HG03135 (cell line): ENCODE measurements at regions not wholly inside any gene's neighbourhood (a gene's known extent, or its start where the extent isn't known, plus 50 kb on each side); places are given as distances from the start of the nearest gene placed in this dataset.
"Not testable (repeated sequence)": the region's sequence is repeated elsewhere in the genome, so short reads cannot be mapped to it uniquely, and the experiment has no call there.

ENCODE experiments used
- ATAC-seq: cut with Tn5 transposase; IDR thresholded peaks from one replicate; pipeline ENCODE4 v1.9.1; 2021; ENCODE audit warnings: mild to moderate bottlenecking, moderate library complexity; ENCODE audit not compliant: unreplicated experiment

DNA sequence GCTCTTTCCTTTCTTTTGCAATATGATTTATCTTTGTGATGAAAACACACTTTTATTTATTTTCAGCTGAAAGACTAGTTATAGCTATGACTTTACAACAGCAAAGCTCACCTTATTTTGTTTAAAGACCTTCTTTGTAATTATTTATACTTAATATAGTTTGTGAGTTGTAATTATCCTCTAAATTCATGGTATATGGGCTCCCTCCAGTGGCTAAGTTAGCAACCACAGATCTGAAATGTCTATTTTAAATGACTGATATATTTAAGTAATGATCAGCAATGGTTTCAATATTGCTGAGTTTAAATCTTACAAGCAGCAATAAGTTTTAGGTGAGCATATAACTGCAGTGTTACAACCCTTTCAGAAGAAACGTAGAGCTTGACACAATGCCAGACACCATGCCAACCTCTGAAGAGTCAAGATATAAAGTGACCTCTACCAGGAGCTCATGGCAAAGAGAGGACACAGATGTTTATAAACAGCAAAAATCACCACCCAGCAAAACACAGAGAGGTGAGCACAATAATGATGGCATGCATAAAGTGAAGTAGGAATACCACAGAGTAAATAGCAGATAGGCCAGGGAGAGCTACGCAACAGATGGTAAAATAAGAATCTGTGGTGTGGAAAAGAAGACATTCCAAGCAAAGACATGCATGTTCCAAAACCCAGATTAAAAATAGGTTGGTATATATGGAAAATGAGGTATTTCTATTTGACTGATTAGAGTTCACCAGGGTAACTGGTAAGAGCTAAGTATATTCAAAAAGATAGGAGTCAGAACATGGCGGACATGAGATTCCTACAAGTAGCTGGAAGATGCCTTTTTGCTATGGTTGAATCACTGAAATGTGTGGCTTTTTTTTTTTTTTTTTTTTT lies 143.7 kb upstream of the ZNF385D start:
- no peak for ATAC-seq

DNA sequence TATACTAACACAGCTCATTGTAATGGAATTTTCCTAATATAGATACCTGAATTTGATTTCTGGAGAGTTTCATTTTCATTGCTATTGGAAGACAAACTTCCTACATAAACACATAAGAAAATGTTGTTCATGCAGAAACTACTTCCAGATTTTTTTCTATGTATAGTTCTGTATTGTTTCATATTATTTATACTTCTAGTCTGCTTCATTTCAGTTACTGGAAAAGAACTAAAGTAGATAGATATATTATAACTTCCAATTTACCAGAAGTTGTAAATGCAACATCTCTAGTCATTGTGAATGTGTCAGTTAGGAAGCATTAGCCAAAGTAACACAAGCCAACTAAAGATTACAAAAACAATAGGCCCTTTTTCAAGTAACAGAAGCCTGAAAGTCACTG lies 147.3 kb upstream of the ZNF385D start:
- ATAC-seq = no peak

DNA sequence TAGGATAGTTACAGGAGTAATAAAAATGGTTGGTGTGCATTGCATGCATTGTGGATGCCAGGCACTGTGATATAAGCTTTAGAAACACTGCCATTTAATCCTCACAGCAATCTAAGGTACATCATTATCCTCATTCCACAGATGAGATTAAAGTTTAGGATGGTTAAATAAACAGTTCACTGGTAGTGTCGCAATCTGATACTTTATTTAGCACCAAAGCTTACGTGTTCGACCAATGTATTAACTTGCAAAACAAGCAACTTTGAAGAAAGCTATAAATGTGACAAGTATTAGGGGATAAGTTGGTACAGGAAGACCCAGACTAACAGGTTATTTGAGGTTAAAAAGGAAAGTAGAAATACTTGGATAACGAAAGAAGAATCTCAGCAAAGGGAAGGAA lies 150.5 kb upstream of the ZNF385D start:
- ATAC-seq = no peak

DNA sequence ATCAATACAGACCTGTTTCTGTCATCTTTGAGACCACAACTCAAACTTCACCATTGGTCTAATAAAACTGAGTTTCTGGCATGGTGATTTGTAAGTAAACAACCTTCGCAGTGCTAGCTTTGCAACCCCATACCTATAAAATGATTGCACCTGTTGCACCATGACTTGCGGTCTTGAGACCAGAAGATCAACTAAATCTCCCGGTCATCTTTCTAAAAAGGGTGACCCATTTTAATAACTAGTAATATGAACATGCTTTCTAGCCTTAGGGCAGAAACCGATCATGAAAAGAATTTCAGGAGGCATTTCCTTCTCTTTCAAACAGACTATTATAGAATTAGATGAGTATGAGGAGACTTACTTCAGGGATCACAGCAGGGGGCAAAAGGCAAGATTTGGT lies 151.9 kb upstream of the ZNF385D start:
- no peak for ATAC-seq

DNA sequence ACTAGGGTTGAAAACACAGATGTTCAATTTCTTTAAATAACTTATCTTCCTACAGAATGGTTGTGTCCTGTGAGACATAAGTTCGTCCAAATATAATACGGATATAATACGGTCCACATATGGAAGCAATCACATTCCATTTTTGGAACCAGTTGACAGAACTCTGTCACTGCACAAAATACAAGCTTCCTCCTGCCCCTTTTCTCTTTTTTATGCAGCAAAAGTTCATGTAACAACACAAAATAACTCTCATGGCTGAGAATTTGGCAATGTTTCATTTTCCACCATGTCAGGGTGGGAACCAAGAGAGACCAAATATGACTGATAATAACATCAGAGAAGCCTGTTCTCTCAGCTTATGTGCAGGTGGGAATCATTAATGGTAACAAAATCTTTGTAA lies 158.1 kb upstream of the ZNF385D start:
- ATAC-seq = no peak

DNA sequence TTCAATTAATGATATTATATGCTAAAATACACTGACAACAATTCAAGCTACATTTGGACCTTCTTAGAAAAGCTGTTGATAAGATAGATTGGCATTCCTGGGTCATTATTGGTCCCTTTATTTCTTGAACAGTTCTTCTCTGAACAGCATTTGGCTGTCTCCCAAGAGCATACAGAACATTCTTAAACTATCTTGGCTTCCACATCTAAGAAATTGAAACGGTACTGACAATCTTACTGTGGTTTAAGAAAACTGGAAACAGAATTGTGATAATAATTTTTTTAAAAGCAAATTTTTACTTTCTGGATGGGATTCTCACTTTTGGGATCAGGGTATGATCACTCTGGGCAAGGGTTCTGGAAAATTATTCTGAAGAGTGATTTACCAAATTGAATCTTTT lies 161.7 kb upstream of the ZNF385D start:
- no peak for ATAC-seq

DNA sequence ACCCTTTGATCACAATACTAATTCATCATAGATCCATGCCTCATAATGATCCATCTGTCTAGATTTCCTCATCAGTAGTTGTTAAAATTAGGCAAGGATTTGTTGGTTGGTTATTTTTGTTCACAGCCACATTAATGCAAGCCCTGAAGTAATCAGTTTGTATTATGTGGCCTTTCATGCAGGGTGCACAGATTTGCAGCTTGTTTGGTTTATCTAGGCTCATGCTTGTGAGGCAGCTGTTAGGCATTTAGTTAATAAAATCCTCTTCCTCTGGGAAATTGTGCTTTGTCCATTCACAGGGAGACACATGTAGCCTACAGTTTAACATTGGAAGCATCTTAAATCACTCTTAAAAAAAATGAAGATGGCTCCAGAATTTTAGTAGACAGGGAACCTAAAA lies 162.8 kb upstream of the ZNF385D start:
- no peak for ATAC-seq

DNA sequence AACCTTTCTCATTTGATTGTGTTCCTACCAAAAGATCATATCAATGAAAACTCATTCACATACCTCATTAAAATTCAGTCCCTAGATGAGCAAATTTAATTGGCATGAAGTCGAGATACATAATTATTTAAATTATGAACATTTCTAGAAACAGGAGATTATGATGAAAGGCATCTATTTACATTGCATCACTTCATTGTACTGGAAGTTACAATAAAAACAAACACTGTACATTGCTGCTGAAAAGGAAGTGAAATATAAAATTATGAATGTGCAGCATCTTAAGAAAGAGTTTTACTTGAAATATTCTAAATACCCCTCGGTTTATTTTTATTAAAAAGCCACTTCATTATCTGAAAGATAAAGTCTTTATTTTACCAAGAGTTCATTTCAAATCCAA lies 163.4 kb upstream of the ZNF385D start:
- ATAC-seq = no peak

DNA sequence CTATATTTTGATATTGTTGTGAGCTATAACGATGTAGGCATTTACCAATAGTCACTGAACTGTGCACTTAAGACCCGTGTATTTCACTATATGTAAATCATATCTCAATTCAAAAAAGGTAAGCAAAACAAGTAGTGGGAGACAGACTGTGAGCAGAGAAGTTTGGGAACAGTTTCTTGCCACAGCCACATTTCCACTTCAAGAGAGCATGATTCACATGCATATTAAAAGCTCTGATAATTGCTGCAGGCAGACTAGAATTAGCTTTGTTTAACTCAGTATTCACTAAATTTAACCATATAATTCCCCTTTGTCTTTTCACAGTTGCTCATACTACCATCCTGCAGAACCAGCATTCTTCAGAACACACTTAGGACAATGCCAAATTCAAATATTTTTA lies 168.4 kb upstream of the ZNF385D start:
- ATAC-seq = no peak

DNA sequence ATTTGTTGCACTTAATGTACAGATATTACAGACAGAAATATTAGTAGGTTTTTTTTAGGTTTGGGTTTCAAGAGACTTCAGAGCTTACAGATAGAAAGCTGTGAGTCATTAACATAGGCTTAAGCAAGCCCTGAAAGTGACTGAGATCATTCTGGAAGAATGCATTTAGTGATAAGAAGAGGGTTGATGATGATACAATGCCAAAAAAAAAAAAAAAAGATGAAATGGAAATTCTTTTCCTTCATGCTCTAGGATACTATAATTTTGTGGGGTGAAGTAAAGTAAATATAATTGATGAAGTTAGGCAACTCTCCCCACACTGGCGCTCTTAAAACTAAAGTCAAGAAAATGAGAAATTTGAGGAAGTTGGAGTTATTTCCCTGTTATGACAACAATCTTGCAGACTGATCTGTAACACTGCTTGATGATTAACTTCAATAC lies 169.4 kb upstream of the ZNF385D start:
- no peak for ATAC-seq

DNA sequence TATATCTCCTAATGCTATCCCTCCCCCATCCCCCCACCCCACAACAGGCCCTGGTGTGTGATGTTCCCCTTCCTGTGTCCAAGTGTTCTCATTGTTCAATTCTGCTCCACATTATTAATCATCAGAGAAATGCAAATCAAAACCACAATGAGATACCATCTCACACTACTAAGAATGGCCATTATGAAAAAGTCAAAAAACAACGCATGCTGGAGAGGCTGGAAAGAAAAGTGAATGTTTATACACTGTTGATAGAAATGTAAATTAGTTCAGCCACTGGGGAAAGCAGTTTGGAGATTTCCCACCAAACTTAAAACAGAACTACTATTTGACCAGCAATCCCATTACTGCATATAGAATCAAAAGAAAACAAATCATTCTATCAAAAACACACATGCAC lies 172.1 kb upstream of the ZNF385D start:
- not testable (repeated sequence) for ATAC-seq

DNA sequence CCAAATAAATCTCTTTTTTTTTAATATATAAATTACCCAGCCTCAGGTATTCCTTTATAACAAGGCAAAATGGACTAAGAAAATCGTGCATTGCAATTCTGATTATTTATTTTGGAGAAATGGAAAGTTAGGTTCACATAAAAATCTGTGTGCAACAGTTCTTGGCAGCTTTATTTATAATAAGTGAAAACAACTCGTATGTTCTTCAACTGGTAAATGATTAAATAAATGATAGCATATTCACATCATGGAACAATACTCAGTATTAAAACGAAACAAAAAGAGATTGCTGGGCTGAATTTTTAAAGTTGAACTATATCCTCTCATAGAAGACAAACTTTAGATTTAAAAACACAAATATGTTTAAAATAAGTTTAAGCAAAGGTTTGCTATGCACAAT lies 176.3 kb upstream of the ZNF385D start:
- ATAC-seq = no peak

DNA sequence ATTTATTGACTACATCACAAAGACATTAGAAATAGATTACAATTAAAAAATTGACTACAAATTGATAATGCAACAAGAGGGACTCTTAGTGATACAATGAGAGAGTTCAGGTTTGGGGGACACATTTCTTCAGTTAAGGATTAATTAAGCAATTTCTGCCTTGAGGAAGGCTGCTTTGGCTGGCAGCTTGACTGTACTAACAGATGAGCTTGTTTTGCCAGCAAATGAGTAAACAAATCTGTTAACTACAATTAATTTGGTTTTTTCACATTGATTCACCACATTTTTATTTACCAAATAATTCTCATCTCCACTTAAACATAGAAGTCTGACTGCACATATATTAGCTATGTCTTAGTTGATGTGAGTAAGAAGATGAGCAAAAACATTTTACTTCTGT lies 183.6 kb upstream of the ZNF385D start:
- ATAC-seq = no peak

DNA sequence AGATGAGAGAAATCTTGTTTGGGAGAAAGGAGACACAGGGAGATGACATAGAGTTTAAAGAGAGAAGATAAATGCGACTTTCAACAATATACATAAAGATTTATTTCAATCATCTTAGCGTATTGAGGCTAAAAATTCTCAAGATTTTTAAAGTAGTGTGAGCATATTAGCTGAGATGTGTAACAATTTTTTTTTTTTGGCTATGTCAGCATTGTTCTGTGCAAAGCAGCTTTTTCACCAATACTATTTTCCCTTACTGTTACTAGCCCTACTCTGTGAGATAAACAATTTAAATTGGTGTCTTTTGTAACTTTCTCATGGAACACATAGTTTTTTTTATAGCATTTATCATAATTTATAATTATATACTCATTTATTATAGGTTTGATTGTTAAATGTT lies 185.2 kb upstream of the ZNF385D start:
- no peak for ATAC-seq

DNA sequence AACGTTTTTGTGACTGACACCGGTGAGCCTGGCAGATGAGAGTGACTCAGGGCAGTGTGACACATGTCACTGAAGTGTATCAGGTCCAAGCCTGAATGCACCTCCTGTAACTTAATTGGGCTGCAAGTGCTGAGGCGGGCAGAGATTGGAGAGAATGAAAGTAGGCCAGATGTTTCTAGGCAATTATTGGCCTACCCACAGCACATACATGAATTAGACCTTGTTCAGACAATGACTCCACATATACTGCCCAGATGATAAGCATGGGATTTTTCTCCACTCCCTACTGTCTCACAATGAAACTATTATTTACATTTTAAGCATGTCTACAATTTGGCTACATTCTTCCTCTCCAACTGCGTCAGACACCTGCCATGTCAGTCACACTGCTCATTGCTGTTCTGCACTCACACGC lies 187.3 kb upstream of the ZNF385D start:
- ATAC-seq = no peak

DNA sequence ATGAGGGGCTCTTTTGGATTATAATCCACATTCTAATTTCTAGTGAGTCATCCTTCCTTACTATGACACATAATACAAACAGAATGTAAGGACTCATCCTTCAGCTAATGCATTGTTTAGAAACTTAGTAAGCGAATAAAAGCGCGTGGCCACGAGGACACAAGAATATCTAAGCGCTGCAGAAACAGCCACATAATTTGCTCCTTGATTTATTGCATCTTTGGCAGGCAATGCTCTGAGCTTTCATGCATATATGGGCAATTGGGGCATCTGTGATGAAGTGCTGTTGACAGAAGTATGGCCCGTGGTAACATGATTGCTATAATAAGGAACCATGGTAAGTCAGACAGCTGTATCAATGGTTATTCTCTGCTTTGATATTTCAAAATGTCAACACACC lies 191.3 kb upstream of the ZNF385D start:
- ATAC-seq = no peak

DNA sequence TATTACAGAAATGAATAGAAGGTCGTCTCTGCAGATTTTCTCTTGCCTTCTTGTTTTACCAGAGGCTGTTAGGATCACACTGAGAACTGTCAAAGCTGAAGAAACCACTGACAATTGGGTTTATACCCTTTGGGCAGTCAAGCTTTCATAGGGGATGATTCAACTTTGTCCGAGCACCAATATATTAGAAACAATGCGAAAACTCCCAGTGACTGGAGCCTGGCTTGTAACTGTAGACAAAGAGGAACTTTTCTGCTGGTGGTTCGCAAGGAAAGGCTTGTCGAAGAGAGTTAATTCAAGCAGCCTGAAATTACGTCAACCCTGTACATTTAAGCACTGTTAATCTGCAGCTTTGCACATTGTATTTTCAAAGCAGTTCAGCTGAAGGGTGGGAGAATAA lies 193.2 kb upstream of the ZNF385D start:
- no peak for ATAC-seq

DNA sequence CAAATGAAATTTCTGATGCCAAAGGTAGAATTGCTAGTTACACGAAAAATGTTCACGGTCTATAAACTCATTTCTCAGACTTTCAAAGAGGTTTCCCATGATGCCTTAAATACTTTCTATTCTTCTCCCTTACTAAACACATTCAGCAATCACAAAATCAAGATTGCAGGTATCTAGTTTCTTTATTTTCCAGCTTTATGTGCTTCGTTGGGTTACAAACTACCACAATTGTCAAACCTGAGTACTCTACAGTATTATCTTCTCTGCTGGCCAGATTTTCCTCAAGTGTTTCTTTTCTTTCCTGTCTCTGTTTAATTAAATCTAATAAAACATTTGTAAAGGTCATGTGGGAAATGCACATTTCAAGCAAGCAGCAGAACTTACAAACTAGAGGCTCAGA lies 201.8 kb upstream of the ZNF385D start:
- no peak for ATAC-seq

DNA sequence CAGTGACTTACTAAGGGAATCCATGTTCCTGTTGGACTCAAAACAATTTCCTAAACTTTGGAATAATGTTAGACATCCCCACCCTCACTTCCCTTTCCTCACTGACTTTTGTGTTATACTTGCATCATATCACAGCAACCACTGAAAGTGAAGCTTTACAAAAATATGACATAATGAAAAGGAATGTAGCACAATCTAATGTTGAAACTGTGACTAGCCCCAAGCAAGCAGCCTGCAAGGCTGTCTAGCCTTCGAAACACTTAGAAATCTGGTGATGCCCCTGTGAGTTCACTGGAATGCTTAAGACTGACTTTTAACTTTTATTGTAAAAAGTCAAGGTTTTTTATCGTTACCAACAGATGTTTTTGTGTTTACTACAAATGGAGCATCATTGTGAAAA lies 203.7 kb upstream of the ZNF385D start:
- ATAC-seq = no peak

DNA sequence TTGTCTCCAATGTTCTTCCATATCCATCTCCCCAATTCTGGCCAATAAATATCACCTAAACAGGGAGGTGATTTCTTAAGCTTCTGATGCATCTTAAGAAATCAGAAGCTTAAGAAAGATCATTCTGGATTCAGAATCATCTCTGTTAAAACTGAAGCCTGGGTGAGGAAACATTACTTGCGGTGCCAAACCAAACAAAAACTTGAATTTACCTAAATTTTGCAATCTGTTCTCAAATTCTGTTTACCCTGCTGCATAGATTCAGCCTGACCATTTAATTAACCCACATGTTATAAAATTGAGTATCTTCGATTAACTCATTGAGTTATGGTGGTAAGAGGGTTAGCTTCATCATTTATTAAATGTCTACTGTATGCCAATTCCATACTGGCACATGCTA lies 204.4 kb upstream of the ZNF385D start:
- ATAC-seq = no peak

DNA sequence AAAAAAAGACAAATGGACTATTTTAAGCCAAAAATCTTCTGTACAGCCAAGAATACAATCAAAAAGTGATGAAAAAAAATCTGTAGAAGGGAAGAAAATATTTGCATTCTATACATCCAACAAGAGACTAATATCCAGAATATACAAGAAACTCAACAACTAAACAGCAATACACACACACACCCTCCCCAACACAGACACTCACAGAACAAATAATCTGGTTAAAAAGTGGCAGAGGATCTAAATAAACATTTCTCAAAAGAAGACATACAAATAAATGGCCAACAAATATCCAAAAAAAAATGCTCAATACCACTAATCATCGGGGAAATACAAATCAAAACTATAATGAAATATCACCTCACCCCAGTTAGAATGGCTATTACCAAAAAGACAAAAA lies 209.0 kb upstream of the ZNF385D start:
- ATAC-seq = no peak

DNA sequence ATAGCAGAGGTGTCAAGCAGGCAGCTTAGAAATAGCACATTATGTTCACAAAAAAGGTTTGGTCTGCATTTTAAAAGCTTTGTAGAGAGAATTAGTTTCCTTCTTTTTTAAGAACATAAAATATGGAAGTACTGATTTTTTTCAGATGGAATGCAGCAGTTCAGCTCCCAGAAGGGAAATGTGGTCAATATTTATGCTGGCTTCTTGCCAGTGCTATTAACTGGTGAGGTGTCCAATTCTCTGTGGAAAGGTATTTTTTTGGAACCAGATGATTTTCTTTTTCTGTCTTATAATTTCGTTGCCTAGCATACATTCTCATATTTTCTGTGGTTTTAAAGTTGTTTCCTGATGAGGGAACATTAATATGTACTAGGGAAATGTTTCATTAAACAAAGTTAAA lies 211.4 kb upstream of the ZNF385D start:
- no peak for ATAC-seq

DNA sequence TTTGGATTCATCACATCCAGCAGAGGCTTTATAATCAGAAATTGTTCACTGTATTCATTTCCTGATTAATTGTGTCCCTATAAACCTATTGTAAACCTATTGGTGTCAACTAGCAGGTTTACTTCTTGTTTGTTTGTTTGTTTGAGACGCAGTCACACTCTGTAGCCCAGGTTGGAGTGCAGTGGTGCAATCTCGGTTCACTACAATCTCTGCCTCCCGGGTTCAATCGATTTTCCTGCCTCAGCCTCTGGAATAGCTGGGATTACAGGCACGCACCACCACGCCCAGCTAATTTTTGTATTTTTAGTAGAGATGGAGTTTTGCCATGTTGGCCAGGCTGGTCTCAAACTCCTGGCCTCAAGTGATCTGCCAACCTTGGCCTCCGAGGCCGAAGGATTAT lies 215.4 kb upstream of the ZNF385D start:
- ATAC-seq = not testable (repeated sequence)
